ENCODE measurements at regions not wholly inside any gene's neighbourhood (a gene's known extent, or its start where the extent isn't known, plus 50 kb on each side); places are given as distances from the start of the nearest gene placed in this dataset.
A peak's percentile ranks its signal among the peaks of the same experiment; 100 is the strongest.

- Histone ChIP-seq H3K4me3 (no peak overlapping the region), H3K27ac (no peak overlapping the region), H3K27me3 (no peaks in the 10 kb centered on the region), H3K36me3 (no peaks in the 10 kb centered on the region), H3K4me1 (no peaks in the 10 kb centered on the region), H3K9me3 (no peaks in the 10 kb centered on the region)
- intact Hi-C loops (cut with DNase I) = no loop called here
- DNase-seq = no peak
- no peak for ATAC-seq
- TF ChIP-seq CTCF (IDR thresholded peaks at IDR 0.05) = no peak
Measured at GRCh38 chr11:27816197-27816596, 115.9 kb upstream of the BDNF start.

GRCh38 chr11:27812341-27812740, 112.1 kb upstream of the BDNF start:
- no peak for ATAC-seq
- no peak for TF ChIP-seq CTCF (IDR thresholded peaks at IDR 0.05)
- H3K27ac ChIP-seq = no peak overlapping the region
- H3K4me3 ChIP-seq = no peak overlapping the region
- H3K36me3 ChIP-seq = no peaks in the 10 kb centered on the region
- intact Hi-C loops (cut with DNase I) = no loop called here
- DNase-seq = no peak
- H3K9me3 ChIP-seq = no peaks in the 10 kb centered on the region
- H3K27me3 ChIP-seq = no peaks in the 10 kb centered on the region
- H3K4me1 ChIP-seq = no peaks in the 10 kb centered on the region

GRCh38 chr11:27807596-27807995, 107.3 kb upstream of the BDNF start:
- no peaks in the 10 kb centered on the region for H3K27me3 ChIP-seq
- H3K4me1 ChIP-seq = no peaks in the 10 kb centered on the region
- no peaks in the 10 kb centered on the region for H3K9me3 ChIP-seq
- no peak for DNase-seq
- ATAC-seq = no peak
- no peak overlapping the region for H3K4me3 ChIP-seq
- H3K36me3 ChIP-seq = no peaks in the 10 kb centered on the region
- intact Hi-C loops (cut with DNase I) = no loop called here
- TF ChIP-seq CTCF (IDR thresholded peaks at IDR 0.05) = no peak
- no peak overlapping the region for H3K27ac ChIP-seq

- no peak for TF ChIP-seq CTCF (IDR thresholded peaks at IDR 0.05)
- no peak for ATAC-seq
- intact Hi-C loops (cut with DNase I) = no loop called here
- Histone ChIP-seq H3K9me3 (no peaks in the 10 kb centered on the region), H3K27me3 (no peaks in the 10 kb centered on the region), H3K4me3 (no peak overlapping the region), H3K36me3 (no peaks in the 10 kb centered on the region), H3K27ac (no peak overlapping the region), H3K4me1 (no peaks in the 10 kb centered on the region)
- no peak for DNase-seq
Measured at GRCh38 chr11:27806122-27806521, 105.9 kb upstream of the BDNF start.

- H3K4me3 ChIP-seq = no peak overlapping the region
- DNase-seq (peak in 1 of 4 donors; percentile 46), ATAC-seq (peak; percentile 94)
- H3K36me3 ChIP-seq = no peaks in the 10 kb centered on the region
- H3K4me1 ChIP-seq = no peaks in the 10 kb centered on the region
- H3K27me3 ChIP-seq = no peaks in the 10 kb centered on the region
- no peak for TF ChIP-seq CTCF (IDR thresholded peaks at IDR 0.05)
- intact Hi-C loops (cut with DNase I) = no loop called here
- H3K9me3 ChIP-seq = no peaks in the 10 kb centered on the region
- no peak overlapping the region for H3K27ac ChIP-seq
Measured at GRCh38 chr11:27795955-27796861, 96.0 kb upstream of the BDNF start.

Data from left lung (tissue), 4 donors.